Calu3 (cell line): ENCODE measurements at regions not wholly inside any gene's neighbourhood (a gene's known extent, or its start where the extent isn't known, plus 50 kb on each side); places are given as distances from the start of the nearest gene placed in this dataset.

ENCODE experiments used
- BruUV-seq: library from RNA; stranded (reverse); fragments of 400-500 nt; replicated peaks from 2 replicates; lab custom pipeline; 2021; lab: Mats Ljungman, UMichigan
- CTCF ChIA-PET: fragments of 300-600 bp; sonication (Branson Sonifier 250); formaldehyde crosslinking; loops from one replicate; lab custom pipeline; 2022; ENCODE audit warnings: antibody characterized with exemption; lab: Charles Lee
- DNase-seq: peaks from one replicate; pipeline ENCODE4 v3.0.0; 2022
- H3K27ac Mint-ChIP-seq: one replicate; pipeline ENCODE4 v1.8.0; 2022; ENCODE audit warnings: mixed read lengths; ENCODE audit not compliant: unreplicated experiment
- H3K27me3 Mint-ChIP-seq: one replicate; pipeline ENCODE4 v1.8.0; 2022; ENCODE audit warnings: mixed read lengths; ENCODE audit not compliant: unreplicated experiment
- H3K36me3 Mint-ChIP-seq: one replicate; pipeline ENCODE4 v1.8.0; 2022; ENCODE audit warnings: mild to moderate bottlenecking, moderate library complexity, mixed read lengths; ENCODE audit not compliant: insufficient read depth, unreplicated experiment
- H3K4me1 Mint-ChIP-seq: one replicate; pipeline ENCODE4 v1.8.0; 2022; ENCODE audit warnings: mild to moderate bottlenecking, low read depth, mixed read lengths; ENCODE audit not compliant: unreplicated experiment
- H3K4me3 Mint-ChIP-seq: one replicate; pipeline ENCODE4 v1.8.0; 2022; ENCODE audit warnings: mild to moderate bottlenecking, low read depth, moderate library complexity, mixed read lengths; ENCODE audit not compliant: unreplicated experiment
- H3K9me3 Mint-ChIP-seq: one replicate; pipeline ENCODE4 v1.8.0; 2022; ENCODE audit warnings: low read depth, mixed read lengths; ENCODE audit not compliant: unreplicated experiment
- CTCF ChIP-seq: fragments of 200-600 bp; IDR thresholded peaks from one replicate; pipeline ENCODE4 v1.8.0; 2022; ENCODE audit warnings: antibody characterized with exemption; ENCODE audit not compliant: unreplicated experiment
- intact Hi-C: fragments of 100-400 bp; cut with micrococcal nuclease; formaldehyde crosslinking; loops from one replicate; pipeline ENCODE4 v1.10.0; 2022; ENCODE audit not compliant: unreplicated experiment

DNA sequence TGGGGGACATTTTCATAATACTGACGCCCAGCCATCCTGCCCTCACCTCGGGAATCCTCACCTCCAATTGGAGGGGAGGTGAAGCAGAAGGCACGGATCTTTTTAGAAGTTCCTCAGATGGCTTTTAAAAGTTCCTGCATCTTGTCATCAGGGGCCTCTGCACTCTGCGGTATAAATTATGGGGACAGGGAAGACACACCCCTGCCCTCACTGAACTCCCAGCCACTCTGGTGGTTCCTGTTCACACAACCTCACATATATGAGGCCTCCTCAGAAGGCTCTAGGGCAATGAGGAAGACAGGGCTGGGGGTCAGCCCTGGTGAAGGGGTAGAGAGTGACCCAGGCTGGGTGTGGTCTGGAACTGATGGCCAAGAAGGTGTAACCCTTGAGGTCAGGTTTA lies 187.0 kb downstream of the SOD2 start:
- H3K36me3 Mint-ChIP-seq, result no peaks in the 10 kb centered on the region
- intact Hi-C loops, result no loop called here
- no peak overlapping the region for H3K4me3 Mint-ChIP-seq
- no peaks in the 10 kb centered on the region for H3K9me3 Mint-ChIP-seq
- no peaks in the 10 kb centered on the region for H3K4me1 Mint-ChIP-seq
- CTCF ChIA-PET, result no interaction called here
- BruUV-seq, result no TSS peak
- DNase-seq, result no peak
- peaks cover 8% of the 10 kb centered on the region for H3K27me3 Mint-ChIP-seq
- no peak for TF ChIP-seq CTCF
- H3K27ac Mint-ChIP-seq, result no peak overlapping the region

DNA sequence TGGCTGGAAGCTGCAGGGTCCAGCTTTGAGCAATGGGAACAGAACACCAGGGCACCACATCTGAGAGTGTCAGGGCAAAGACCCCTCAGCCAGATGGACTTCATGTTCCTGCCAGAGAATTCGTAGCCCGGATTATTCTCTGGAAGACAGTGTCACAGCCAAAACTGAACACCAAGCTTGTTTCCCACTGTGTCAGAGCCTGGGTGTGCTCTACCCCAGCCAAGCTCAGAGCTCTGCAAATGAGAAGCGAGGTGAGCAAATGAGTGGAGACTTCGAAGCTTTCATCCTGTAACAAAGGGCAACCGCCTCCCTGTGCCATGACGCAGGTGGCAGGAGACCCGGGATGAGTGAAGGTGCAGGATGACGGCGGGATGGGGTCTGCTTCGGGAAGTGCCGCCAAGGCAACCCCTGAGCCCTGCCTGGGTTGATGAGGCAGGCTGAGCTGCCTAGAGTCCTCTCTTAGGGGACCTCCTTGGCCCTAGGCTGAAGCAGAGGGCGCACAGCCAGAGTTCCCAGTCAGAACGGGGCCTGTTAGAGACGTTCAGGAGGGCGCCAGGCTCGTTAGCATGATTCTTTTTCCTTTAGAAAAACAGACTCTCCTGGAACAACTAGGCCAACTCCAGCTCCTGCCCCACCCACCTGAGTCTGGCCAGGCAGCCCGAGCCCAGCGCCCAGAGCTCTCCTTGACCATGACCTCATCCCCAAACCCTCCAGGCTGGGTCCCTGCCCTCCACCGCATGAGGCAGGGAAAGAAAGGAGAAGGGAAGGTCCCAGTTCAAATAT lies 187.7 kb downstream of the SOD2 start:
- TF ChIP-seq CTCF, result no peak
- DNase-seq, result no peak
- no peak overlapping the region for H3K27ac Mint-ChIP-seq
- H3K36me3 Mint-ChIP-seq, result no peaks in the 10 kb centered on the region
- intact Hi-C loops, result no loop called here
- H3K4me1 Mint-ChIP-seq, result no peaks in the 10 kb centered on the region
- CTCF ChIA-PET, result no interaction called here
- H3K9me3 Mint-ChIP-seq, result no peaks in the 10 kb centered on the region
- peaks cover 1% of the 10 kb centered on the region for H3K27me3 Mint-ChIP-seq
- no TSS peak for BruUV-seq
- H3K4me3 Mint-ChIP-seq, result no peak overlapping the region

DNA sequence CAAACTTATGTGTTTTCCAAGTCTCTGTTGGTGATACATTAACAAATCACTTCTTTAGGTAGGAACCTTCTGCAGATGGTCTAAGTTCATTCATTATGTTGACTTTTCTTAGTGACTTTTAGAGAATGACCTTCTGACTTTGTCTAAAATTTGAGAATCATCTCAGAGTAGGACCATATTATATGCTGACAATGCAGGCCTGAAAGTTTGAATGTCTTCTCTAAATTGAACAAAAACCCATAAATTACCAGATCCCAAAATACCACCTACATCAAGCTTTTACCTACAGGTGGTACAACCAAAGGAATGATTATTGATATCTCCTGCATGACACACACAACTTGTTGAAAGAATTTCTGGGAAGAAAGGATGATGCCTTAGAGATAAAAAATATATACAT lies 191.5 kb downstream of the SOD2 start:
- no peak overlapping the region for H3K4me3 Mint-ChIP-seq
- no peak for DNase-seq
- H3K9me3 Mint-ChIP-seq, result no peaks in the 10 kb centered on the region
- no peak for TF ChIP-seq CTCF
- H3K4me1 Mint-ChIP-seq, result no peaks in the 10 kb centered on the region
- CTCF ChIA-PET, result no interaction called here
- no peaks in the 10 kb centered on the region for H3K27me3 Mint-ChIP-seq
- BruUV-seq, result no TSS peak
- H3K27ac Mint-ChIP-seq, result no peak overlapping the region
- intact Hi-C loops, result no loop called here
- no peaks in the 10 kb centered on the region for H3K36me3 Mint-ChIP-seq

- no peak for DNase-seq
- Mint-ChIP-seq H3K9me3 (no peaks in the 10 kb centered on the region), H3K36me3 (no peaks in the 10 kb centered on the region), H3K4me3 (no peak overlapping the region), H3K27me3 (peaks cover 17% of the 10 kb centered on the region), H3K4me1 (no peaks in the 10 kb centered on the region), H3K27ac (no peak overlapping the region)
- BruUV-seq, result no TSS peak
- intact Hi-C loops, result no loop called here
- no peak for TF ChIP-seq CTCF
- CTCF ChIA-PET, result no interaction called here
Measured at GRCh38 chr6:159499034-159499433, 194.0 kb downstream of the SOD2 start.
